NCI-H1048 (cell line): ENCODE measurements at regions not wholly inside any gene's neighbourhood (a gene's known extent, or its start where the extent isn't known, plus 50 kb on each side); places are given as distances from the start of the nearest gene placed in this dataset.
"Not testable (repeated sequence)": the region's sequence is repeated elsewhere in the genome, so short reads cannot be mapped to it uniquely, and the experiment has no call there.

Experiments
- DNase-seq: peaks from one replicate; lab custom pipeline; 2025; lab: John Stamatoyannopoulos, UW

DNA sequence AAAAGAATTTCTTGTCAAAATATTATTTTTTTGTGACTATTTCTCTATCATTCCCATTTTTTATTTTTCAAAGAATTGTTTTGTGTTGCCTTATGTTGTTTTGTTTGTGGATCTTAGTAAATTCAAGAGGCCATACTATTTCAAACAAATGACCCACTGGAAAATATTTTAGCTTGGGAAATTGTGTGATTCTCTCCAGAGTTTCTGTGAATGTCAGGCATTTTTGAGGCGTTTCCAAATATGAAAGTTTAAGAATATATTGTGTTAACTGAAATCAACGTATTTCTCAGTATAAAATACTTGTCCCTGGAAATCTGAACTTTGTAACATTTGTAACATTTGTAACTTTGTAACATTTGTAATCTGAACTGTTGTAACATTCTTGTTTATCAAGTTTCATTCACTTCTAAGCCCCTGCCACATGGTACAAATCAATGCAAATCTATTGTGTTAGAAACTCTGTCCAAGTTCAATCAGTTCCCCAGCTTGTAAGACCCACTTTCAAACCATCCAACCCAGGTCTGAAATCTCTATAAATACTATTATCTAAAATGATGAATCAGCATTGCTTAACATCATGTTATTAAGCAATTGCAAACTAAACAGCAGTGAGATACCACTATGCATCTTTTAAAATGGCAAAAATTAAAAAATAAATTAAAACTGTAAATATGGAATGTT lies 465.4 kb upstream of the GRID2 start:
- no peak for DNase-seq

DNA sequence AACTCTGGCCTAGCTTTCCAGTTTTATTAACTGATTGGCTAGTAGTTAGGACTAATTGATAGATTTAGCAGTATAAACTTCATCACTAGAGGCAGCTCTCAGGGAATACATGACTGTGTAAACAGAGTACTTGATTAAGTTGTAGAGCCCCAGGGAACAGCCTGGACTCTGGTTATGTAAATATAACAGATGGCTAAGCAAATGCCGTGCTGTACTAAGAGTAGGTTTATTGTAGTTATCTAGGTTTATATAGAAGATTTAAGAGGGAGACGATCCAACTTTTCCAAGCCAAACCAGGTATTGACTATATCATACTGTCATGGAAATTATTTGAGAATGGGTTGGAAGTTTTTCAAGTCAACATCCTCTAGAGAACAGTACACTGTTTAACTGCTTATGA lies 463.4 kb upstream of the GRID2 start:
- DNase-seq, result no peak

DNA sequence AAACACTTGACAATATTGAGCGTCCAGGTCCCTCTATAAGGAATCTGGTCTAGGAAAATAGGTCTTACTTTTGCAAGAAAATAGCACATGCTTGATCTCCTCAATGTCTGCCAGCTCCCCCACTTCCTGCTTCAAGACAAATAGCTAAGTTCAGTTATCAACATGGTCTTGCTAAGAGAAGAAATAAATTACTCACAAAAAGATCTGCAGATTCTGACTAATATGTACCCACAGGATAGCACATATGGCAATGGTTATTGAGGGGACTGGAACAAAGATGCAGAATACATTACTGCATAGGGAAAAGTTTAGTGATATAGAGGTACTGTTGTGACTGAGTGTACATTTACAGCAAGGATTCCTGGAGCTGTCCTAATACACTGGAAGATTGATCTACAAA lies 457.5 kb upstream of the GRID2 start:
- DNase-seq, result no peak

DNA sequence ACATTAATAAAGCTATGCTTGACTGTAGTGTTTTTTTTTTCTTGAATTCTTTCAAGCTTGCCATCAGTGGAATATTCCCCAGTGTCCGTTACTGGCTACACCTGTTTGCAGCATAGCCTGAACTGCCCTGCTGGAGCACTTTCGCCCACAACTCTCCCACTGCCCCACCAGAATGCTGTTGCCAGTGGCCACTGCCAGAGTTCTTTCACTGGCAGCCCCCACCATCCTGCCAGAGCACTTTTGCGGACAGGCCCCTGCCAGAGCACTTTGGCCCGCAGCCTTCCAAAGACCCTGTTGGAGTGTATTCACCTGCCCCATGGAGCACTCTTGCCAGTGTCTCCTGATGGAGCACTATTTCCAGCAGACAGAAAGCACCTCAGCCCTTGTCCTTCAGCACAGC lies 452.3 kb upstream of the GRID2 start:
- DNase-seq, result no peak

DNA sequence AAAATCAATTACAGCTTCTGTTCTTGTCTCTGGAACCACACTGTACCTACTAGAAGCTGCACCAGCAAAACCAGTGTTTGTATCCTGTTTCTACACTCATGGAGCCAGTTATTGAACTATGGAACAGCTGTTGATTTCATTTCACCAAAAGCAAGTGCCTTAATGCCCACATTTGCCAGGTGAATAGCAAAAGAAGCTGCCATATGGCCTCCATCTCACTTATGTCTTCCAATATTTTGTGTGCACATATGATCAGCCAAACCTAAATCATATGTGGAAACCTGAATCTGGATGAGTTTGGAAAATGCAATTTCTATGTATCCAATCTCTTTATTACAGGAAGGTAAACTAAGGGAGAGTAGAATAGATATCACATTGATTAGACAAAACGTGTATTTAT lies 415.8 kb upstream of the GRID2 start:
- DNase-seq, result no peak

DNA sequence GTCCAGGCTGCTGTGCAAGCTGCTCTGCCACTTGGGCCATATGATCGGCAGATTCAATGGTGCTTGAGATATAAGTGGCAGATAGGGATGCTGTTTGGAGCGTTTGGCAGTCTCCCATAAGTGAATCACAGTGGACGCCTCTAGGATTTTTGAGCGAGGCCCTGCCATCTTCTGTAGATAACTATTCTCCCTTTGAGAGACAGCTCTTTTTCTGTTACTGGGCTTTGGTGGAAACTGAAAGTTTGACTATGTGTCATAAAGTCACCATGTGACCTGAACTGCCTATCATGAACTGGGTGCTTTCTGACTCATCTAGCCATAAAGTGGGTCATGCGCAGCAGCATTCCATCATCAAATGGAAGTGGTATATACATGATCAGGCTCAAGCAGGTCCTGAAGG lies 412.5 kb upstream of the GRID2 start:
- not testable (repeated sequence) for DNase-seq

DNA sequence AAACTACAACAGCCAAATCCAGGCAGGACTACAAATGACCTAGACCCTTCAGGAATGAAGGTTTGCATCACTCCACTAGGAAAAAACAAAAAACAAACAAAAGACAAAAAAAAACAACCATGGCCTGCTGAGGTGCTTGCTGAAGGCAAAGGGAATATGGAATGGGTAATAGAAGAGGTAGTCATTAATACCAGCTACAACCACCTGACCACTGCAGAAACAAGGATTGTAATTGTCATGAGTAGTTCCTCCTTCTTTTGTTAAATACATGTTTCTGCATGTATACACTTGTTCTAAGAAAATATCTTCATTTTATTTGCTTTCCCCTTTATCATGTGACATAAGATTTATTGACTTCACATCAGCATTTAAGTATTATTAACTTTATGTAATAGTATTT lies 409.8 kb upstream of the GRID2 start:
- DNase-seq, result no peak

DNA sequence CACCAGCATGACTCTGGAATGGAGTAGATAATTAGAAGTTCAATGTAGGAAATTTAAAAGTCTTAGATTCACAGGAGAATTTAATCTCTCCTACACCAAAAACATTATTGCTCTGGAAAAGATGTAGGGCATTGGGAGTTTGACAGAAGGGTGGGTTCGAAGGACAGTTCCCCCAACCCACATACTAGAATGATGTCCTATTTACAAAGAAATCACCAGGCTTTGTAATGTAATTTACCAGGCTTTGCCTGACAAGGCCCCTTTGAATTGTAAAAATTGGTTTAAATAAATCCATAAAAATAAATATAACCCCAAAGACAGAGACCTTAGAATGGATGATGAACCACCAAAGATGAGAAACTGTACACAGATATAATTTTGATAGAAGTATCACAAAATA lies 399.2 kb upstream of the GRID2 start:
- DNase-seq, result no peak

DNA sequence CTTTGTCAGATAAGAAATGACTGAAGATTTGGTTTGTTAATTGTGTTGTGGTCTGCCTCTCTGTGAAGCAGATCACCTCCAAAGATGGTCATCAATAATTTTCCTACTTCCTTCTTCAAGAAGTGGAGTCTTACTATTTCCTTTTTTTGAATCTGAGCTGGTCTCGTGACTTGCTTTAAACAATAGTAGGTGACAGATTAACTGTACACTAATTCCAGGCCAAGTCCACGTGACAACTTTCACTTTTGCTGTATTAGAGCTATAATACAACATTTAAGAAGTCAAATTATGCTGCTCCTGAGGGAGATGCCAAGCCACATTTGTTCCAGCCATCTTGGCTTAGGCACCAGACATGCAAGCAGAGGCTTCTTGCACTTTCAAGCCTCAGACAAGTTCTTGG lies 393.8 kb upstream of the GRID2 start:
- DNase-seq, result no peak

DNA sequence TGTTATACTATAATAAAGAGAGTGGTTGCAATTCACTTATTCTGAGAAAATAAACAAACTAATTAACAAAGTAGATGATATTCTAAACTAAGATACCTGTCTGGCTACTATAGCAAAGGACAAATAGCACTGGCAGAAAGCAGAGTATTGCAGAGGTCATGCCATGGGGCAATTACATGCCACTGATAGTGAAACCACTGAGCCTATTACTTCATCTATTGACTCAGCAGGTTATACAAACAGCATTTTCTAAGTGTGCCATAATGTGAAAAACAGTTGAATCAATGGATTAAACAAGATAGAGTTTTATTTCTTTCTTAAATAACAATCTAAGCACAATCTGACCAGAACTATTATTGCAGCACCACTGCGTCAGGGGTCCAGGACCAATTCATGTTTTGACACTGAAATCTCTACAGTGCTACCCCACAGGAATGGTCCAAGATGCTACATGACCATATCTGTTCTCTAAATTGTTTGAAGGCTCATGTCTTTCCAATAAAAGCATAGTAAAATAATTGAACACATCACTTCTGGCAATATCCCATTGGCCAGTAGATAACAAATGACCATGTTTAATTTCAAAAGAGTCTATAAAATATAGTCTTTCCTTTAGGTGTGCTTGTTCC lies 389.5 kb upstream of the GRID2 start:
- no peak for DNase-seq

DNA sequence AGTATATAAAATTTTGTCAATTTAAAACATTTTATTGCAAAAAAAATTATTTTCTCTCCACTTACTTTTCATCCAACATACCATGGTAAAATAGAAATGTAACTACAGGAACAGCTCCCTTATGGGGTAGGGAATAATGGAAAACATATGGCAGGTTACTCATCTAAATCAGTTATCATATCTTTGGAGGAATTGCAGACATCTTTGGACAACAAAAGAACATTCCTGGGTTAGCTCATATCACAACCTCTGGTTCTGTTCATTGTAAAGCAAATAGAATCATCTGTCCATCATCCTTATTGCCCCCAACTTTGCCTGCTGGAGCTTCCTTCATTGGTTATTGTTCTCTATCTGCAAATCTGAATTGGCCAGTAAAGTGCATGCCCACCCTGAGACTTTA lies 387.5 kb upstream of the GRID2 start:
- no peak for DNase-seq

DNA sequence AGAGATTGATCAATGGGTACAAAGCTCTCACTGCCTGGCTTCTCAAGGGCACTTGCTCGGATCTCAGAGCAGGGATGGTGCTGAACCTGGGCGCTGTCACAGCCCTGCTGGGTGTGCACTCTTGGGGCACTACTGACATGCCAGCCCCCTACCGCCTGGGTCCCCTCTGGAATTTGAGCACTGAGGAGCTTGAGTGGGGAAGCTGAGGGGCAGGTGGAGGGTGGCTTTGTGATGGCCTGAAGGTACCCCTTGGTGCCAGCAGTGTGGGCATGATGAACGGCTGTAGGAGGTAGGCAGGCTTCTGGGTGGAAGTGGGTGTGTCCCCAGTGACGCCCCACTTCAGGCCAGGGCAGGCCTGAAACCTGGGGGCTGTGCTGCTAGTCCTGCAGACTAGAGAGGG lies 379.1 kb upstream of the GRID2 start:
- no peak for DNase-seq

DNA sequence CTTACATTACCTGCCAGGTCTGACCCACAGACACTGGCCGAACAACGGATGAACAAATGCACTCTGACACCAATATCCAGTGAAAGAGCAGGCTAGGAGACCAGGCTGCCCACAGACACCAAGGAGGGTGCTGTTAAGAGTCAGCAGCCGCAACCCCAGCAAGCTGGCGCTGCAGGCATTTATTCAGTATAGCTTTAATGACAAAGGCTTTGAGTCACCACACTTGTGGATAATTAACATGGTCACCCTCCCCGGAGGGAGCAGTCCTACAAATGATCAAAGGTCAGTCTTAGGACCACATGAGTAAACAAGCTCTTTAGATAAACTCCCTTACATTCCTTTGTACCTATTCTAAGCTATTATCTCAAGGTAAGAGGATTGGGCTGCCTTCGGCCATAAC lies 368.5 kb upstream of the GRID2 start:
- DNase-seq, result no peak

DNA sequence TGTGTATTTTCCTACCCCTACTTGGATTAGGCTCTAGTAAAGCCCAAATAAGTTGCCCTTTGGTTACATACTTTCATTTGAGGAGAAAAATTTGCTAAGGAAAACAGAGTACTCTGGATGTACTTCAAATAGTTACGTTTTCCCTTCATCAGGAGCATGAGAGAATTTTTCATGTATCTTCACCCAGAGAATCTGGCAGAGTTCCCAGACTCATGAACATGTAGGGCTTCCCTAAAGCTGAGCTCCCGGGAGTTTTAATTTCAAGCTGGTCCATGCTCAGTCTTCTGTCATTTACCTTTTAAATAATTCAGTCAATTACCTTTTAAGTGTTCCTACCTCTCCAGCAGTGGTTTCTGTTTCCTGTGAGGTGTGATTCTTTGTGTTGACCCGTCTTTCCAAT lies 367.5 kb upstream of the GRID2 start:
- no peak for DNase-seq

DNA sequence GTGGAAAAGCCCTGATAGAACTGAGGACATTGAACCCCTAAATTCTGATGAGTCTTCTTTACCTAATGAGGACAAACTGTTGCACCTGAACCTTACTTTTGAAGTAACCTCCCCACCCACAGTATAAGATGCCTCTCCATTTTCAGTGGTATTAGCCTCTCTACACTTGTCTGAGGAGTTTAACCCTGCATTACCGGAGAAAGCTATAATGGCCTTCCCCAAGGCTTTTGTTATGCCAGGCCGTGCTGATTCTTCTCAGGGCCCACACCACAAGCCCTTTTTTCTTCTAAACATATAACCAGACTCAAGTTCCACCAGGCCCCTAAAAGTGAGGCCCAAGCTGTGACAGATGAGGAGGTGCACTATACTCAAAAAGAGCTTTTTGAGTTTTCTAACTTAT lies 345.8 kb upstream of the GRID2 start:
- no peak for DNase-seq

DNA sequence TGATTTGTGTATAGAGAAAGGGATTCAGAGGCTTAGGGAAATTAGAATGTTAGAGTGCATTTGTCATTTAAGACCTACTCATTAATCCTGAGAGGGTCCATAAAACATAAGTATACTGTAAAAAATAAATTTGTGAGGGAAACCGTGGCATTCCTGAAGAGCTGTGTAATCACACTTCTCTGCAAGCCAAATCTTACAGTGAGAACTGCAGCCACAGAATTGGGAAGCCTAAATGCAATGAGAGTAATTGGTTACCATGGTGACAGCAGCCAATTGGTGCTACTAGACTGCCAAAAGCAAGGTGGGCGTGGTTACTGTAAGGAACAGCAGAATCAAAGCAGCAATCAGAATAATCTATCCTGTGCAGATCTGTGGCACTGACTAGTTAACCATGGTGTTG lies 345.2 kb upstream of the GRID2 start:
- DNase-seq, result no peak

DNA sequence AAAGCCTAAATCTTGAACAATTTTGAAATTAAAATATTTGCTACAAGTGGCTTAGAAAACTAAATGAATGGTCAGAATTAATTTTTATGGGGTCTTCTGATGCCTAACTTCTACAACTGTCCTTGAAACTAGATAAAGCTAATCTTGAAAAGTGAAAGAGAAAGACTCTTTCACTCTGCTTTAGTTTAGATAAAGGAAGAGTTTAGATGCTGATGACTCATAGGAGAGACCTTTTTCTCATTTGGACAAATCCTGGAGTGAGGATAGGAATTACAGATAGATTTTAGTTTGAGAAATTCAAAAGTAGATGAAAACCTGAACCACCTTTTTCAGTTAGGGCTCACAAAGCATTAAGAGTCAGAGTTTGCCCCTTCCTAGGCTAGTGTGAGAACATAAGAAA lies 342.3 kb upstream of the GRID2 start:
- DNase-seq, result no peak

DNA sequence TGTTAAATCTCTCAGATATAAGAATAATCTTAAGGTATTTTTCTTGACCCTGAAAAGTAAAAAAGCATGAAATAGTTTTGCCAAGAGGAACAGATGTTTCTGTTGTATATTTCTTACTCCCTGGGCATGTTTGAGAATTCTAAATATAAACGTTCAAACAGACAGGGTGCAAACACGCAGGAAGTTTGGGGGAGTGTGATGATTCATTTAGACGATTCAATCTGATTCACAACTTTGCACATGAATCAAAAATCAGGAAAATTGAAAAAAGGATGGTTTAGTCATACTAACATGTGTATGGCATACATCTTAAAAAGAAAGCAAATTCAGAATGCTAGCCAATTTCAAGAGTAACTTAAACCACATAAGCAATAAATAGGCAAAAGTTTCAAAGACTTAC lies 340.3 kb upstream of the GRID2 start:
- DNase-seq, result no peak

DNA sequence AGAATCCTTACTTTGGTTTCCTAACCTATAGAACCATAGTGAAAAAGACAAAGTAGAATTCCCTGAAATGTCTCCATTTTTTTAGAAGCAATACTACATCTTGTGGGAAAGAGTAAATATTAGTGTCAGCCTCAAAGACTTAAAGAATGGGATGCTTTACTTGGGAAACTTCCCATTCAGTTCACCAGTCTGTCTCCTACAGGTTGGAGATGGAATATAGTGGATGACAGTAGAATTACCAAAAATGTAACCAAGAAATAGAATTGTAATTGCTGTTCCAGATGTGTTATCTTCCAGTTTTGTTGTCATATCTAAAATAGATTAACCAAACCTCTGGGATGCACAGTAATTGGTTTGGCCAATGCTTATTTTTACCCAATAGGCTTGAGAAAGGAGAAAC lies 338.6 kb upstream of the GRID2 start:
- DNase-seq, result no peak

DNA sequence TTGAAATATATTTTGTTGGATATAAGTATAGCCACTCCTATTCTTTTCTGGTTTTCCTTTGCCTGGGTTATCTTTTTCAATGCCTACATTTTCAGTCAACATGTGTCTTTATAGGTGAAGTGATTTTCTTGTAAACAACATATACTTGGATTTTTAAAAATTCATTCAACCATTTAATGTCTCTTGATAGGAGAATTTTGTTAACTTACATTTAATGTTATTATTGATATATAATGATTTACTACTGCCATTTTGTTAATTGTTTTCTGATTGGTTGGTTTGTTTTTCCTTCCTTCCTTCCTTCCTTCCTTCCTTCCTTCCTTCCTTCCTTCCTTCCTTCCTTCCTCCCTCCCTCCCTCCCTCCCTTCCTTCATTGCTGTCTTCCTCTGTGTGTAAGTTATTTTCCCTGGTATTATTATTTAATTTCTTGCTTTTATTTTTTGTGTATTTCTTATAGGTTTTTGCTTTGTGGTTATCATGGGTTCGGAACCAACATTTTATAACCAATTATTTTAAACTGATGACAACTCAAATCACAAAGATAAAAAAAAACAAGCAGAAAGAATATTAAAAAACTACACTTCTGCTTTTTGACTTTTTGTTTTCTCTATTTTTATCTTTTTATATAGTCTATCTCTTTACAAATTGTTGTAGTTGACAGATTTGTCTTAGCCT lies 330.1 kb upstream of the GRID2 start:
- no peak for DNase-seq

DNA sequence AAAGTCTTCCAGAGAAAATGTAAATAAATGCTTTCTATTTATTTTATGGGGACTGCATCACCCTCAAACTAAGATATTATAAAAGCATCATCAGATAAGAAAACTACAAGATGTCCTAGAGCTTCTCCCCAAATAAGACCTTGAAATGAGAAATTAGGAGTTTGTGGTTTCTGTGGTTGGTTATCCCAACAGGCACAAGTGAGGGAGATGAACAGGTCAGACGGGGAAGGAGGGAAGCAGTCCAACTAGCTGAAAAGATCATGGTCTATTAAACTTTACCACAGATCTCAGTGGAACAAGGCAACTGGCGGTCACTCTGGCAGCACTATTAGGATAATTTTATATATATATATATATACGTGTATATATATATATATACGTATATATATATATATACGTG lies 319.3 kb upstream of the GRID2 start:
- DNase-seq, result no peak

DNA sequence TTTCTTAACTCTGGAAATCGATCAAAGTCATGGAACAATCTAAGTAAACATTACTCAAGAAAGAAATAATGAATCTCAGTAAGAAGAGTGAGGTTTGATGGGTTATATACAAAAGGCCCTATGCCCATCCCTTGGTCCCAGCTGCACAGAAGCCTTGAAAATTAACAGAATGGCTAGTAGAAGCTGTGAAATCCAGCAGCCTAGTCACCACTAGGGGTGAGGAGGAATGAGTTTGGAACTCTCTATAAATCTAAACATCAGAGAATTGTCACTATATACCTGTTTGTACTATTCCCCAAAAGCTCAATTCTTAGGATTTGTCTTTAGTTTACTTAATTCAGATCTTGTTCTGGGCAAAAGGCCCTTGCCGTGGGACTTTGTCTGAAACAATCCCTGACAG lies 313.9 kb upstream of the GRID2 start:
- DNase-seq, result no peak

DNA sequence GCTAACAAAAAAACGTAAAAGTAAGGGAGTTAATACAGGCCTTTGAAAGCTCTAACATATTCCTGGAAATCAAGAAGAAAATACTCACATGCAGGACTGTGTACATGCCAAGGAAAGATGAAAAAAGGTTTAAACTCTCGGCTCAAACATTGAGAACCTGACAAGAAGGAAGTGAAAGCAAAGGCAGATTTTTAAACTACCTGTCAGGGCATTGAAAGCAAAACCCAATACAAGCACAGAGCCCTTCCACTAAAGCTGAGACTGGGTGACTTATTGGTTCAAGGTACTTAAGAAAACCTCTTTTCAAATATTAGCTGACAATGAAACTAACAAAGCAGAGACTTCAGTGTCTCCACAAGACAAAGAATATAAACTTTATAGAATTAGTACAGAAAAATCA lies 313.0 kb upstream of the GRID2 start:
- DNase-seq, result no peak

DNA sequence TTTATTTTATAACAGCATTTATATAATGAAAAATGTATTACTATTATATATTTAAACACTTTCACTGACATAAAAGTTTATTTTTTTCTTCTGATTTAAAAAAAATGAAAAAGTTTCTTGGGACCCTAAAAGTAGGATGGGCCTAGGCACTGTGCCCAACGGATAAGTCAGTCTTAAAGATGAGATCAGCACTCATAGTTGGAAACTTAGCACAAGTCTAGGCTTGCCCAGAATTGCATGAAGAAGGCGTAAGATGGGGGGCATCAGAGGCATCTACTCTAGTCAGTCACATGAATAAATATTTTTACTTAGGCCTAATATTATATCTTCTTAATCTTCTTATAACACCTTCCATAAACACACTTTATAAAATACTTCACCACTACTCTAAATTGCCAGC lies 306.7 kb upstream of the GRID2 start:
- DNase-seq, result no peak
